NCI-H526 treated with DMSO at 0.1 percent for 48 hours (cell line): ENCODE measurements at regions not wholly inside any gene's neighbourhood (a gene's known extent, or its start where the extent isn't known, plus 50 kb on each side); places are given as distances from the start of the nearest gene placed in this dataset.

Experiments
- DNase-seq: peaks from one replicate; lab custom pipeline; 2025; lab: John Stamatoyannopoulos, UW

- no peak for DNase-seq
Observed at GRCh38 chr19:31501427-31502195, 152.4 kb upstream of the TSHZ3 start.

GRCh38 chr19:31502536-31503170, 153.4 kb upstream of the TSHZ3 start:
- no peak for DNase-seq

GRCh38 chr19:31503211-31503610, 154.0 kb upstream of the TSHZ3 start:
- DNase-seq: no peak

GRCh38 chr19:31504221-31504620, 155.0 kb upstream of the TSHZ3 start:
- DNase-seq: no peak

GRCh38 chr19:31505596-31505910, 156.3 kb upstream of the TSHZ3 start:
- DNase-seq: no peak

GRCh38 chr19:31506102-31506501, 156.9 kb upstream of the TSHZ3 start:
- no peak for DNase-seq

GRCh38 chr19:31510635-31511034, 161.4 kb upstream of the TSHZ3 start:
- no peak for DNase-seq

GRCh38 chr19:31511098-31511497, 161.9 kb upstream of the TSHZ3 start:
- DNase-seq: no peak

- no peak for DNase-seq
Observed at GRCh38 chr19:31511696-31512095, 162.5 kb upstream of the TSHZ3 start.

- no peak for DNase-seq
Observed at GRCh38 chr19:31512181-31512970, 163.1 kb upstream of the TSHZ3 start.

GRCh38 chr19:31513841-31514240, 164.6 kb upstream of the TSHZ3 start:
- DNase-seq: no peak

GRCh38 chr19:31515931-31516330, 166.7 kb upstream of the TSHZ3 start:
- DNase-seq: peak; percentile 14

GRCh38 chr19:31516756-31517155, 167.5 kb upstream of the TSHZ3 start:
- DNase-seq: no peak

- DNase-seq: no peak
Observed at GRCh38 chr19:31517224-31518180, 168.3 kb upstream of the TSHZ3 start.

- no peak for DNase-seq
Observed at GRCh38 chr19:31518216-31519020, 169.2 kb upstream of the TSHZ3 start.

GRCh38 chr19:31519256-31519655, 170.0 kb upstream of the TSHZ3 start:
- DNase-seq: no peak

GRCh38 chr19:31519908-31520307, 170.7 kb upstream of the TSHZ3 start:
- DNase-seq: no peak

GRCh38 chr19:31520633-31521032, 171.4 kb upstream of the TSHZ3 start:
- no peak for DNase-seq

- no peak for DNase-seq
Observed at GRCh38 chr19:31525610-31526147, 176.4 kb upstream of the TSHZ3 start.

- no peak for DNase-seq
Observed at GRCh38 chr19:31527443-31527842, 178.2 kb upstream of the TSHZ3 start.

- no peak for DNase-seq
Observed at GRCh38 chr19:31528261-31528660, 179.0 kb upstream of the TSHZ3 start.
